ENCODE measurements at regions not wholly inside any gene's neighbourhood (a gene's known extent, or its start where the extent isn't known, plus 50 kb on each side); places are given as distances from the start of the nearest gene placed in this dataset.

DNA sequence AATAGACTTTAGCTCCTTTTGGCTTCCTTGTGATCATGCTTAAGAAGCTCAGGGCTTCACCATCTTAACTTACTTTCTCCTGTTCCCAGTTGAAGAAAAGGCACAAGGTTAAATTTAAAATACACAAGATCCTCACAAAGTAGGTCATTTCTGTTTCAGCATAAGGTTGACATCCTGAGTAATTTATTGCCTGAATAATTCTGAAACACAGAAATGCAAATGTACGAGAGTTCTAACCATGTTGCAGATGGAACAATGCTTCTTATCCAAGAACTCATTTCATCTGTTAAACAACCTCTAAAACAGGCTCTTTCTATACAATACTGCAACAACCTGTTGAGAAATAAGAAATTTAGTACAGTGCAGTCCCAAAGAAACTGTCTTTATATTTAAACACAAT, 395.2 kb downstream of the BCL11A start:
- H3K4me1 ChIP-seq (ENCODE audit: control insufficient read depth, insufficient read depth, low read length) = no peaks in the 10 kb centered on the region
- no peak overlapping the region for H3K4me3 ChIP-seq (ENCODE audit: low read length)
- WGBS = 89% methylated on average over 1 of the region's 1 CpG
- intact Hi-C loops (cut with DNase I) = no loop called here
- no peaks in the 10 kb centered on the region for H3K27me3 ChIP-seq (ENCODE audit: control insufficient read depth, insufficient read depth)
- H3K9me3 ChIP-seq (ENCODE audit: control insufficient read depth, low read length) = no peaks in the 10 kb centered on the region
- no peak for ATAC-seq
- DNase-seq = no peak
- no peak overlapping the region for H3K27ac ChIP-seq (ENCODE audit: low read length)

DNA sequence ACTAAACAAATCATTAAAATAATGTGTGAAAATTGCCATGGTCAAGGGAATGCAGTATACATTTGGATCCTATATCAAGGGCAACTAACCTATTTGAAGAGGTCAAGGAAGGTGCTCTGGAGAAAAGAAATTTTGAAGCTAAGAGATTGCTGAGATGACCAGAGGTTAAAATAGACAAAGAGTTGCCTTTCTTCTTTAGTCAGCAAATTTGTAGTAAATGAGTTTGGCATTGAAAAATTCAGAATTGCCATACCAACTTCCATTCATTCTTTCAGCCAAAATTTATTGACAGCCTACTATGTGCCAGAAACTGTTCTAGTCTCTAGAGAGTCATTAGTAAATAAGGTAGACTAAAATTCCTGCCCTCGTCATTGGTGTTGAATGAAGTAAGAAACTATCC, 396.2 kb downstream of the BCL11A start:
- WGBS = 78% methylated on average over 1 of the region's 1 CpG
- Histone ChIP-seq H3K27ac (ENCODE audit: low read length) (no peak overlapping the region), H3K27me3 (ENCODE audit: control insufficient read depth, insufficient read depth) (no peaks in the 10 kb centered on the region), H3K9me3 (ENCODE audit: control insufficient read depth, low read length) (no peaks in the 10 kb centered on the region), H3K4me3 (ENCODE audit: low read length) (no peak overlapping the region), H3K4me1 (ENCODE audit: control insufficient read depth, insufficient read depth, low read length) (no peaks in the 10 kb centered on the region)
- DNase-seq (no peak), ATAC-seq (no peak)
- intact Hi-C loops (cut with DNase I) = no loop called here

DNA sequence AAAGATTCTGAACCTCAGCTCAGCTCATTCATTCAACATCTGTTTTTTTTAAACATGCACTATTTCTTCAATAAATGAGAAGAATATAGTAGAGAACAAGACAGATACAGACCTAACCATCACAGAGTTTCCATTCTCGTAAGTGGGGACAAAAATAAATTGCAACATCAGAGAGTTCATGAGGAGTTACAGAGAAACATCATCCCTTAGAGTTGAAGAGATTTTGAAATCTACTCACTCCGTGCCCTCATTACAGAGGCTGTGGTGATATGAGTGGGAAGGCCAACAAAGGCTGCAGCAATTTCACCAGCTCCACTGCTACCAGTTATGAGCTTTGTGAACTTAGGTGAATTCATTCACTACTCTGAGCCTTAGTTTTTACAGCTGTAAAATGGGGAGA, 399.3 kb downstream of the BCL11A start:
- H3K4me3 ChIP-seq (ENCODE audit: low read length) = no peak overlapping the region
- no peak for DNase-seq
- no peaks in the 10 kb centered on the region for H3K9me3 ChIP-seq (ENCODE audit: control insufficient read depth, low read length)
- no peak for ATAC-seq
- H3K4me1 ChIP-seq (ENCODE audit: control insufficient read depth, insufficient read depth, low read length) = no peaks in the 10 kb centered on the region
- WGBS = 61% methylated on average over 2 of the region's 2 CpGs
- H3K27me3 ChIP-seq (ENCODE audit: control insufficient read depth, insufficient read depth) = no peaks in the 10 kb centered on the region
- H3K27ac ChIP-seq (ENCODE audit: low read length) = no peak overlapping the region
- intact Hi-C loops (cut with DNase I) = no loop called here

DNA sequence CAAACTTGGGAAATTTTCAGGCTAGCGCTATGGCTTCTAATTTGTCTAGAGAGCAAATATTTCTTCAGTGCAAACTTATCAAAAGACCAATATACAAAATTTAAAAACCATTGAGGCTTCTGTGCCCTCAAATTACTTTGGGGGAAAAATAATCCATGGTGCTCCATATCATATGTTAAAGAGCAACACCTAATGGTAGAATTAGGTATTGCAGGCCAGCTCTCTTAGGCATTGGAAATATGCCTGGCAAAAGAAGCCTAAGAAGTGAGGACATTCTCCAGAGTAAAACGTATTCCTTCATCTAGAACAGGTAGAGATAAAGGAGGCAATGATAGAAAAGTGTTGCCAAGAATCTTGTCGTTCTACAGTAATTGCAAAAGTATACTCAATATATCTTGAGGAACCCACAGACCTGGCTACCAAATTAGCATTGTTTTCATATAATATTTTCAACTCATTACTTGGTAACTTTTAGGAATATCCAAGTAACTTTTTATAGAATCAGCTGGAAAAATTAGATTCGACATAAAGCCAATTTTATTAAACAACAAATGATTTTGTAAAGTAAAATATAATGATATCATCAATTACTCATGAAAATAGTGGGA, 401.1 kb downstream of the BCL11A start:
- Histone ChIP-seq H3K4me1 (ENCODE audit: control insufficient read depth, insufficient read depth, low read length) (no peaks in the 10 kb centered on the region), H3K27ac (ENCODE audit: low read length) (no peak overlapping the region), H3K9me3 (ENCODE audit: control insufficient read depth, low read length) (no peaks in the 10 kb centered on the region), H3K4me3 (ENCODE audit: low read length) (no peak overlapping the region), H3K27me3 (ENCODE audit: control insufficient read depth, insufficient read depth) (no peaks in the 10 kb centered on the region)
- ATAC-seq (no peak), DNase-seq (no peak)
- 67% methylated on average over 4 of the region's 4 CpGs for WGBS
- intact Hi-C loops (cut with DNase I) = no loop called here

DNA sequence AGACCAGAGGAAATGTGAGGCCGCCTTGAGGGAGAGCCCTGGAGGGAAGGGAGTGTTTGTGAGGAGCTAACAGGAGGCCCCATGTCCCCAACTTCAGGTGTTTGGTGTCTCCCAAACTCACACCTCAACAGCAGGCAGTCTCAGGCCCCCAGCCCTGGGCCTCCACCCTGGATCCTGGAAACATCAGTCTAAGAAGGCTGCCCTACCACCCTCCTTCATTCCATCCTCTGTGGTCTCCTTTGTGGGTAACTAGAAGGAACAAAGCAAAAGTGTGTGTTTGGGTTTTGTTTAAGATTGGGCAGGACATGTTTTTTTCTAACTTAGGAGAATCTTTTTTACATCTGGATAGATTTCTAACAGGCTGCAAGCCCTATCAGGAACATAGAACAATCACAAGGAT, 404.3 kb downstream of the BCL11A start:
- H3K27ac ChIP-seq (ENCODE audit: low read length) = no peak overlapping the region
- no peak overlapping the region for H3K4me3 ChIP-seq (ENCODE audit: low read length)
- H3K27me3 ChIP-seq (ENCODE audit: control insufficient read depth, insufficient read depth) = no peaks in the 10 kb centered on the region
- DNase-seq = no peak
- no peaks in the 10 kb centered on the region for H3K4me1 ChIP-seq (ENCODE audit: control insufficient read depth, insufficient read depth, low read length)
- WGBS = 68% methylated on average over 1 of the region's 1 CpG
- no peaks in the 10 kb centered on the region for H3K9me3 ChIP-seq (ENCODE audit: control insufficient read depth, low read length)
- no peak for ATAC-seq
- intact Hi-C loops (cut with DNase I) = no loop called here

DNA sequence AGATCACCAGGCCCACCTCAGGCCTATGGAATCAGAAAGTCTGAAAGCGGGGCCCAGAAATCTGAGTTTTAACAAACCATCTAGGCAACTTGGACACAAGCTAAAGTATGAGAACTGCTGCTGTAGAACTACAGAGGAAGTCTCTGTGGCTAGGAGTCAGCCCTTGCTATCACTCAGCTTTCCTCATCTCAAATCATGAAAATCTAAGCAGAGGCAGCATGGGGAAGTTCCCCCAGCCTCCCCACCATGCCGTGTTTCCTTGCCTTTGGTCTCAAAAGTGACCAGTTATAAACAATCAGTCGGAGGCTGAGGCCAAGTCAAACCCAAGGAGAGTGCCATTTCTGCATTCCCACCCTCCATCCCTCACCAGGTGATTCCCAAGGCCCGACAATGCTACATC, 404.7 kb downstream of the BCL11A start:
- ATAC-seq (no peak), DNase-seq (no peak)
- 74% methylated on average over 4 of the region's 4 CpGs for WGBS
- no peak overlapping the region for H3K4me3 ChIP-seq (ENCODE audit: low read length)
- no peaks in the 10 kb centered on the region for H3K27me3 ChIP-seq (ENCODE audit: control insufficient read depth, insufficient read depth)
- no peaks in the 10 kb centered on the region for H3K9me3 ChIP-seq (ENCODE audit: control insufficient read depth, low read length)
- intact Hi-C loops (cut with DNase I) = no loop called here
- H3K27ac ChIP-seq (ENCODE audit: low read length) = no peak overlapping the region
- H3K4me1 ChIP-seq (ENCODE audit: control insufficient read depth, insufficient read depth, low read length) = no peaks in the 10 kb centered on the region

DNA sequence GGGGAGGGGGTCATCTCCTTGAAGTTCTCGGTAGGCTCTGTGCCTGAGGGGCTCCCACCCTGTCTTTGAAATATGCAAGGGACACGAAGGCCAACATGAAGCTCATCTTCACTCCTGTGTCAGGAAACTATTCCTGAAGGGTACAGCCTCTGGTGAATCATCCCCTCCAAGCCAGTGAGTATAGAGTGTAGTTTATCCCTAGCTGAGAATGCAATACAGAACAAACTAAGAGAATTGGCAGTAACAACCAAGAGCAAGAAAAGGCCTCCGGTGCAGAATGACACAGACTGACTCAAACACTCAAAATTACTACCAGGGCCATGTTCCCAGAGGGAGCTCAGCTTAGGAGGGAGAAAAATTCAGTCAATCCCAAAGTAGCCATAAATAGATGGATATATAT, 413.3 kb downstream of the BCL11A start:
- 55% methylated on average over 3 of the region's 3 CpGs for WGBS
- DNase-seq (no peak), ATAC-seq (peak in 1 of 2 donors; percentile 44)
- H3K27me3 ChIP-seq (ENCODE audit: control insufficient read depth, insufficient read depth) = no peaks in the 10 kb centered on the region
- no peaks in the 10 kb centered on the region for H3K4me1 ChIP-seq (ENCODE audit: control insufficient read depth, insufficient read depth, low read length)
- no peak overlapping the region for H3K27ac ChIP-seq (ENCODE audit: low read length)
- intact Hi-C loops (cut with DNase I) = no loop called here
- no peaks in the 10 kb centered on the region for H3K9me3 ChIP-seq (ENCODE audit: control insufficient read depth, low read length)
- no peak overlapping the region for H3K4me3 ChIP-seq (ENCODE audit: low read length)

DNA sequence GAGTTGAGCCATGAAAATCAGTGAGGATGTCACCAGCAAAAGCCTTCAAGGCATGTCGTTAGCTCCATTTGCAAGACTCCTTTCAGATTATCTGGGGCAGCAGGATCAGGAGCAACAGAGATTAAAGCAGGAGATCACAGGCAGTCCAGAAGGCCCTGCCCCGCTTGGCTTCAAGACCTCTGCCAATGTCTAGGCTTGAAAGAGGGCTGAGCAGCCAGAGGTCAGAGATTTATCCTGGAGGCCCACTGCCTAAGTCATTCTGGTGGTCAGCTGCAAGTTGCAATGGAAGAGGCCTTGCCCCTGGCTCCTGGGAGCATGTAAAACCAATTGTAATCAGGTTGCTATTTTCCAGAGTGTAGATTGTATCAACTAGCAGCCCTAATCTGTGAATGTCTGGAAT, 416.5 kb downstream of the BCL11A start:
- ATAC-seq (no peak), DNase-seq (no peak)
- no peaks in the 10 kb centered on the region for H3K27me3 ChIP-seq (ENCODE audit: control insufficient read depth, insufficient read depth)
- intact Hi-C loops (cut with DNase I) = no loop called here
- H3K27ac ChIP-seq (ENCODE audit: low read length) = no peak overlapping the region
- no peak overlapping the region for H3K4me3 ChIP-seq (ENCODE audit: low read length)
- H3K9me3 ChIP-seq (ENCODE audit: control insufficient read depth, low read length) = no peaks in the 10 kb centered on the region
- WGBS = 74% methylated on average over 2 of the region's 2 CpGs
- H3K4me1 ChIP-seq (ENCODE audit: control insufficient read depth, insufficient read depth, low read length) = no peaks in the 10 kb centered on the region

DNA sequence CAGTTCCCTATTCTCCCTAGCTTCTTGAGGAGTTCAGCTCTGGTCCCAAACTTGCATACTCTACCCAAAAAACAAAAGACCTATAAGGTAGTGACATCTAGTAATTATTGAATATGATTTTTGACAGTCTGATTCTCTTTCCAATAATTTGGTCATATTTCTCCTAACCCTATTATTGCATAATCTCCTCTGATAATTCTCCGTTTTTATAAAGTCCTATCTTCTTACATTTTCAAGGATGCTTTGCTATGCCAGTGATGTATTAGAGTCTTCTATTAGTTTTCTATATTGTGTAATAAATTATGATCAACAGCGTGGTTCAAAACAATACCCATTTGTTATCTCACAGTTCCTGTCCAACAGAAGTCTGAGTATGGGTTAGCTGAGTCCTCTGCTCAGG, 426.3 kb downstream of the BCL11A start:
- H3K4me3 ChIP-seq (ENCODE audit: low read length) = no peak overlapping the region
- ATAC-seq = no peak

DNA sequence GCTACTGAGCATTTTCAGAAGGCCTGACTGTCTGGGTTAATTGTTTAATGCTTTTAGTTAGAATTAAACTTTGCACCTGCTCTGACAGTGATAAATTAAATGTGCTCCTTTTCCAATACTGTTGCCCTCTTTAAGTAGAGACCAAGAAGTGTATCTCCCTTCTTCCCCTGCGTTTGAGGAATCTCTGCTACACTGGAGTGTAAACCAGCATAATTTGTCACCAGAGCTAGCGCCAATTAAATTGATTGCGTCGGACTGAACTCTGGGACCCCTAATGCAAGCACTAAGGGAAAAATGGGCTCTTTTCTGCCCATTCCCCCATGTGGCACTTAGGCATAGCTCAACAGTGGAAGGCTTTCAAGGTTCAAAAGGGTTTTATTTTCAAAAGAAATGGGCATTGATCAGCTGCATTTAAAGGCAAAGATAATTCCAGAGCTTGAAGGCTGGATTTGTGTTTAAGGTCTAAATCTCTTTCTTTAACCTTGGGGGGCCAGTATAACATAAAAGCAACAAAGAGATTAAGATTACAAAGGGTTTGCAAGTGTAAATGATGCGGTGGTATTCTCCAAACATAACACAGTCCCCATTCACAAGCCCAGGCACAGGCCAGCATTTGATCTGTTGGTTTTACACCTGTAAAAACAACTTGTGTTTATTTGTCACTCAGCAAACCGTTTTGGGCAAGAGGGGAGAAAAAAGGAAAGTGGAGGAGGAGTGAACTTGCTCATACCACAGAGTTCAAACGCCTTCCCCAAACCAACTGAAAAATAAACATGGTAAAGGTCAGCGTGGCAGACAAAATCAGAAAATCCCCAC, 427.6 kb downstream of the BCL11A start:
- Histone ChIP-seq H3K27me3 (ENCODE audit: control insufficient read depth, insufficient read depth) (no peaks in the 10 kb centered on the region), H3K27ac (ENCODE audit: low read length) (no peak overlapping the region), H3K4me1 (ENCODE audit: control insufficient read depth, insufficient read depth, low read length) (no peaks in the 10 kb centered on the region), H3K4me3 (ENCODE audit: low read length) (no peak overlapping the region), H3K9me3 (ENCODE audit: control insufficient read depth, low read length) (no peaks in the 10 kb centered on the region)
- DNase-seq (no peak), ATAC-seq (no peak)
- 52% methylated on average over 8 of the region's 8 CpGs for WGBS
- intact Hi-C loops (cut with DNase I) = no loop called here

More for the DNA sequence above, 426.3 kb downstream of the BCL11A start:
- intact Hi-C loops (cut with DNase I) = no loop called here
- H3K27me3 ChIP-seq (ENCODE audit: control insufficient read depth, insufficient read depth) = no peaks in the 10 kb centered on the region
- no peak for DNase-seq
- H3K9me3 ChIP-seq (ENCODE audit: control insufficient read depth, low read length) = no peaks in the 10 kb centered on the region
- H3K27ac ChIP-seq (ENCODE audit: low read length) = no peak overlapping the region
- WGBS = 80% methylated on average over 2 of the region's 2 CpGs
- H3K4me1 ChIP-seq (ENCODE audit: control insufficient read depth, insufficient read depth, low read length) = no peaks in the 10 kb centered on the region

DNA sequence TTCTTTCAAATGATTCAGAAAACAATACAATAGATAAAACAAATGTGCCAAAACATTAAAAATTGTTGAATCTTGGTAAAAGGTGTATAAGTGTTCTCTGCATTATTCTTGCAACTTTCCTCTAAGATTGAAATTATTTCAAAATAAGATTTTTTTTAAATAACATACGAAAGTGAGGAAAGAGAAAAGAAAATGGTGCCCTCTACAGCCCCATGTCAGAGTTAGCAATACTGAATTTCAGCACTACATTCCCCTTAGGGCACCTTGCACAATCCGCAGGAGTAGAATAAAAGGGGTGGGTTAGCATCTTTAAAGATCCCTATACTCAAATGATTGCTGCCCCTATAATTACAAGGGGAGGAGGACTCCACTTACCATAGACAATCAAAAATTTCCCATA, 433.7 kb downstream of the BCL11A start:
- ATAC-seq (no peak), DNase-seq (no peak)
- H3K27me3 ChIP-seq (ENCODE audit: control insufficient read depth, insufficient read depth) = no peaks in the 10 kb centered on the region
- no peak overlapping the region for H3K4me3 ChIP-seq (ENCODE audit: low read length)
- H3K9me3 ChIP-seq (ENCODE audit: control insufficient read depth, low read length) = no peaks in the 10 kb centered on the region
- H3K27ac ChIP-seq (ENCODE audit: low read length) = no peak overlapping the region
- WGBS = 67% methylated on average over 2 of the region's 2 CpGs
- no peaks in the 10 kb centered on the region for H3K4me1 ChIP-seq (ENCODE audit: control insufficient read depth, insufficient read depth, low read length)
- intact Hi-C loops (cut with DNase I) = no loop called here
